NCI-H2196 treated with DMSO at 0.1 percent for 48 hours (cell line): ENCODE measurements at regions not wholly inside any gene's neighbourhood (a gene's known extent, or its start where the extent isn't known, plus 50 kb on each side); places are given as distances from the start of the nearest gene placed in this dataset.
"Not testable (repeated sequence)": the region's sequence is repeated elsewhere in the genome, so short reads cannot be mapped to it uniquely, and the experiment has no call there.

Experiments used
- DNase-seq: peaks from one replicate; lab custom pipeline; 2025; ENCODE audit not compliant: unreplicated experiment; lab: John Stamatoyannopoulos, UW

DNA sequence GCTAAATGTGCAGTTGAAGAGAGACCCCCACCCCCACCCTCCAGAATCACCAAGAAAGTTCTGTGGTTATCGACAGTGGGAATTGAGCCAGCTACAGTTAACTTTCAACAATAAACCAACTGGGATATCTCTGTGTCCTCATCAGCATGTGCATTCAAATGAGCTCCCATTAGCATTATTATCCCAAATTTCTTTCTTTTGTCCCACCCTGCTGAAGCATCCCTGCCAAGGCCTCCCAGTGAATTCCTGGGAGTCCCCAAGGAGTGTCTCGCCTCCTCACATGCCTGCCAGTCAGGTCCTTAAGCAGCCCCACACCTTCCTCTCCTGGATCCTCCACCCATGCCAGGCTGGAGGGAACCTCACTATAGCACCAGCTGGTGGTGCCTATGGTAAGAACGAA, 422.1 kb upstream of the HNRNPA3 start:
- no peak for DNase-seq

DNA sequence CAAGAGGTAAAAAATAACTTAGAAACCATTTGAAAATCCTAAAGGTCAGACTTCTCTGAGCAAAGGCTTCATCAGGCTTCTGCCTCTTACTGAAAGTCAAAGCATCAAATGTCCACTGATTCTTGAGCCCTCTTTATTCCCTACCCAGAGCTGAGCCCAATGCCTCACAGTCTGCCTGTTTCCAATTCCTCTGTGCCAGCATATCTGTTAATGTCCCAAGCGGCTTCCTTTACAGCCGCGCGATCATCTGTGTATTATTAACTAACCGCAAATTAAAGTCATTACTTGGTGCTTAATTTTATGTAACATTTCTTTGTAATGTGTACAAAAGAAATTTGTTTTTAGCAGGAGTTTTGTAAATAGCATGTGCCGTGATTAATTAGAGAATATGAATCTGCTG, 418.8 kb upstream of the HNRNPA3 start:
- DNase-seq: no peak

DNA sequence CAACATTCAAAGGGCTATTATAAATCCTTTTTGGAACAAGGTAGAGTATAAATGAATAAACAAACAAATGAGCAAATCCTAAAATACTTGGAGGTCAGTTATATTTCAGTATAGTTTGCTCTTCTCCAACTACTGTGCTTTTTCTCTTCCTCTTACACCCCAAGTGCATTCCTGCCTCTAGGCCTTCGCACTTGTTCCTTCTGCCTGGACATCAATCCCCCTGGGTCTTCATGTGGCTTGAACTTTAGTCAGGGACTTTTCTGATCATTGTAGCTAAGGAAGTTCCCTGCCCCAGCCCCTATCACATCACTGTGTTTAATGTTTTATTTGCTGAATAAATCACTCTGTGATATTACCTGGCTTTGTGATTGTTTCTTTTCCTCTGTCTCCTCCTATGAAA, 418.2 kb upstream of the HNRNPA3 start:
- DNase-seq: no peak

DNA sequence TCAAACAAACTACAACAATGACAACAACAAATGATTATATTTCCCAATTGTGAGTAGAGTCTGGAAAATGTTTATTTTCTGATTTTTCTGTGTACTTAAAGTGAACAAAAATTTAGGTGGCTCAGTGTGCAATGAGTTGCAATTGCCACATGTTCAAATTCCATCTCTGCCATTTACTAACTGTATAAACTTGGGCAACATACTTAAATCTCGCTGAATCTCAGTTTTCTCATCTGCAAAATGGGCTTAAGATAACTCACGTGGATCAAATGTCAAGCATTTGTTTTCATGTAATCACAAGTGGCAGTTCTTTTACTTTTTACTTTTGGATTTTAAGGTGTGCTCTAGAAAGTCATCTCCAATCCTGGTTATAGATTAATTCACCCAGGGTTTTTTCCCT, 416.8 kb upstream of the HNRNPA3 start:
- DNase-seq: no peak

DNA sequence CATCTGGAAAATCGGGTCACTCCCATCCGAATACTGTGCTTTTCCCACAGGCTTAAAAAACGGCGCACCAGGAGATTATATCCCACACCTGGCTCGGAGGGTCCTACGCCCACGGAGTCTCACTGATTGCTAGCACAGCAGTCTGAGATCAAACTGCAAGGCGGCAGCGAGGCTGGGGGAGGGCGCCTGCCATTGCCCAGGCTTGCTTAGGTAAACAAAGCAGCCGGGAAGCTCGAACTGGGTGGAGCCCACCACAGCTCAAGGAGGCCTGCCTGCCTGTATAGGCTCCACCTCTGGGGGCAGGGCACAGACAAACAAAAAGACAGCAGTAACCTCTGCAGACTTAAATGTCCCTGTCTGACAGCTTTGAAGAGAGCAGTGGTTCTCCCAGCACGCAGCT, 415.9 kb upstream of the HNRNPA3 start:
- DNase-seq: not testable (repeated sequence)

DNA sequence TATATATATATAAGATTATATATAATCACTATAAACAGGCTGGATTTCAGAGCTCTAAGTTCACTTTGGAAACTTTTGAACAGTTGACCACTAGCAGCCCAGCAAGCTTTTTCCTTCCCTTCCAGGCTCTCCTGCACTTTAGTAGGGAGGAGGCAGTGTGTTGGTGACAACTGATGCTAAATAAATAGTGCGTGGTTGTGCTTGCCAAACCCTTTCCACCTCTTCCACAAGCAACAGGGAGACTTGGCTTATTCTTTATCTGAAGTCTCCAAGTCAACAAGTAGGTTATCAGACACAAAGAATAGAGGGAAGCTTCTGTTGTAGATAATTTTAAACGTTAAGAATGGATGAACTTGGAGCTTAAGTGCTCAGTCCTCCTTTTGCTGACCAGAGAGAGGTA, 408.2 kb upstream of the HNRNPA3 start:
- DNase-seq: peak; percentile 39

DNA sequence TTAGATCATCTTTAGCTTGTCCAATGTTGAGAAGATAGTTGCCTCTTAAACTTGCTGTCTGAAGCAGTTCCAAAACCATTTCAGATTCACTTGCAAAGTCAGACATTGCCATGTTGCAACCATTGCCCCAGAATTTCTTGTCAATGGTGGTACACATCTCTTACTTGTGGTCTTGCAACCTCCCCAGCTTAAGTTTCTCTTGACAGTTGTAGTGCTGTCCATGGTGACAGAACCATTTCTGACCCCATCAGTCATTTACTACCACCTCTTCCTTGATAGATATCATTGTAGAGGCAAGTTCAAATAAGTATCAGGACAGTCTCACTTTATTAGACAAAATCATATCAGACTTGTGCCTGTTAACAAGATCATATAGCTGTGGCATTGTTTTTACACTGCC, 407.2 kb upstream of the HNRNPA3 start:
- DNase-seq: no peak

DNA sequence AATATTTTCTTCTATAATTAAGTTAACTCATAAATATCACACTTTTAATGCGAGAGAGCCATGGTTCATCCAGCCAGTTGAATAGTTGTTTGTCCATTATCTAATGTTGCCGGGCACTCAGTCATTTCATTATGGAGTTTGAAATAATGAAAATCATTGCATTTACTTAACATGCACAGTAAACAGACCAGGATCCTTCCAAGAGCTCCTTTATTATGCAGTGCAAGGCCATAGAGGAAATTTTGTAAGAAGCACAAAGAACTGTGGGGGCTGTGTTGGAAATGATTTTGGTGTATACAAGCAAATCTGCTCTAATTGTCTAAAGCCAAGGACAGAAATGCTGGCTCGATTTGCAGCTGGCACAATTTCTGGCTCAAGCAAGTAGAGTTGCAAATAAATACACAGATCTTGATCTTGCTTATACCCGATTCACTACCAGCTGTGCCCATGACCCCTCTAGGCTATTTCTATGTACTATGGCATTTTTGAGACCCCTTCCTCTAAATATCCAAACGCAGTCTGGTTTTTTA, 400.3 kb upstream of the HNRNPA3 start:
- DNase-seq: no peak

DNA sequence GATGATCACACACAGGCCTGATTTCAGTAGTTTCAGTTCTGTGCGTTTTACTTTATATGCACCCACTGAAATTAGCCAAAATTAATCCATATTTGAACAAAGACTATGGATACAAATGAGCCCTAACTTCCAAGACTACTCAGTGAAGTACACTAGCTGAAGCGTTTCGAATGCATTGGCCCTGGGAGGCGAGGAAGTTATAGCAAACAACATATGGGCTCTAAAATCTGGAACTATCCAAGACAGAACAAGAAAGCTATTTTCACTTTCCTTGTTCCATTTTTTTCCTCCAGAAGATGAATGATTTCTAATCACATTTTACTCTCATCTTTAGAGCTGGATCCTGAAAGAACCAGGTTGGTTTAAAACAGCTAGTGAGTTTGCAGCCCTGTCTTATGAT, 399.4 kb upstream of the HNRNPA3 start:
- no peak for DNase-seq

DNA sequence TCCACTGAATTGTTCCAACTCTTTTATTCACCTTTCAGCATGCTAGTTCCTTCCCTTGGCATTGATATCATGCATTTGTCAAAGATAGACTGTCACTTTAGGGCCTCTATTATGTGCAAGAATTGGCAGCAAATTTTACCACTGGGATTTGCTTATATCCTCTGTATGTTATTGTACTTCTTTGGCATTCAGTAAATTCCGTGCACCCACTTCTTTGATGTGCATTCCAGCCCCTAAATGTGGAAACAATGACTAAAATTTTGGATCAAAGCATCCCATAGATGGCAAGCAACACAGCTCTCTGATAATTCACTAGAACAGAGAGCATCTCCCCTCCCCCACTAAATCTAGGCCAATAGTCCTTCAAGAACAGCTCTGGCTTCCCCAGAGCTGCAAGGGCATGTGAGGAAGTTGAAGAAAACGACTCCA, 399.0 kb upstream of the HNRNPA3 start:
- no peak for DNase-seq

DNA sequence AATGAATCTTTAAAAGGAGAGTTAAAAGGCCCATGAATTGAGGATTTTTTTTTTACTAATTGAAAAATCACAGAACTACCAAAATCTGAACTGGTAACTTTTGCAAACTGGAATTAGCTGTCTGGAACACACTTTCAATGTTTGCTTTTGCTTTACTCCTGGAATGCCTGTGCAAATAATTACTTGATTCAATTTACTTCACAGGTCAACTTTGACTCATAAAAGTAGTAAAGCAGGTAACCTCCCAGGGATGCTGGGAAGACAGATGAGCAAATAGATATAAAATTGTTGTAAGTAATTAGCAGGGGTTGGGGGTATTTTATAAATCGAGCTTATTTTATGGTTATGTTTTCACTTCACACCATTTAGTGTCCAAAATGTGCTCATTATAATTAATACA, 398.3 kb upstream of the HNRNPA3 start:
- no peak for DNase-seq

DNA sequence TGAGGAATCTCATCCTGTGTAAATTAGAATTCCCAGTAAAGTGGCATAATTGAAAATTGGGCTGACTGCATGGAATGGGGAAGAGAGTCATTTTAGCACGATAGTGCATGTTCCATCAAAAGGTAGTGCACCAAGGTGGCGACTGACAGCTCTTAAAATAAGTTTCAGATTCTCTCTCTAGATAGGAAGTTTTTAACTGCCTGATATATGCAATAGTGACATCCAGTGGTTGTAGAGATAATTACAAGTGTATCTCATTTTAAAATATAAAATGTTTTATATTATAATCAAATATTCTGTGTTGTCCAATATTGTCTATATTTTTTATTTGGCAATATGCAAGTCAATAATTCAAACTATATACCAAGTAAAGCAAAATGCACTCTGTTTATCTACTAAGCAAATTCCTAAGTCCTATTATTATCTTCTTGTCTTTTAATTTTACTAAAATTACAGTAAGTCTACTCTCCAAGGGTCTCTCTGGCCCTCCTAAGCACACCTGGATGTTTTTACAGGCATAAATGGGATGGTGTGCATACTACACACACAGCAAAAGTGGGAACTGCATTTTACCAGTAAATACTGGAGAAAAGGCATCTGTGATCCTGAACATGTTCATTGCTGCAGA, 397.7 kb upstream of the HNRNPA3 start:
- DNase-seq: peak; percentile 57

DNA sequence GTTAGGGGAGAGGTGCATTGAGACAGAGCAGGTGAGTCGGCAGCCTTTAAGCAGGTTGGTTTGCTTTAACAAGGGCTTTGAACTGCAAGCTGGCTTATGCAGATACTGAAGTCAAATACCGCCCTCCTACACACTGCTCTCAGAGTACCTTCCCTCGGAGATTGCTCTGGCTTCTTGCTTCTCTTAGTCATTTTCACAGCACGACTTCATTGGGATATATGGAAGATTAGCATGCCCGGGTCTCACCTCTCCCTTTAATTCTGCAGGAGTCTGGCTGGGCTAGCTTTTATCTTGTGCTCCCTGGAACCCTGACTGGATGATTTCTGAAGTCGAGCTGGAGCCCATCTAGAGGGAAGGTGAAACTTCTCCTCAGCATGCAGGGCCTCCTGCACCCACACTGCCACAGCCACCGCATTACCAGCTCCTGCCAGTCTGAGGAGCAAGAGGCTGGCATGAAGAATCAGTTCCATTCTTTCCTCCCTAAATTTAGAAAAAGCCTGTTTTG, 395.5 kb upstream of the HNRNPA3 start:
- DNase-seq: peak; percentile 13

DNA sequence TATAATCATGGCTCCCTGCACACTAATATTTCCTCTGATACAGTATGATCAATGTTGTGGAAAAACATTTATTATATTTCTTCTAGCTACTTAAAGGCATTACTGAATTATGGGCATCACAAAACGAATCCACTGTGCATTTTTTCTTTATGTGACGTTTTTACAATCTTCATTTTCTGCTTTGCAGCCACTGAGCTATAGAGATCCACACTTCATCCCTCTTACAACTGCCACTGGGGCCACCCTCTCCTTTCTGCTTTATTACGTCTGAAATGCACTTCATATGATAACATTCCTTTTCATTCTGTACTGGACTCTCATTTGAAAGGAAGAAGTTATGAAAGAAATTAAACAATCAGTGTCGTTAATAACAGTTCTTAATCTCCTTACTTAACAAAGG, 394.5 kb upstream of the HNRNPA3 start:
- no peak for DNase-seq

DNA sequence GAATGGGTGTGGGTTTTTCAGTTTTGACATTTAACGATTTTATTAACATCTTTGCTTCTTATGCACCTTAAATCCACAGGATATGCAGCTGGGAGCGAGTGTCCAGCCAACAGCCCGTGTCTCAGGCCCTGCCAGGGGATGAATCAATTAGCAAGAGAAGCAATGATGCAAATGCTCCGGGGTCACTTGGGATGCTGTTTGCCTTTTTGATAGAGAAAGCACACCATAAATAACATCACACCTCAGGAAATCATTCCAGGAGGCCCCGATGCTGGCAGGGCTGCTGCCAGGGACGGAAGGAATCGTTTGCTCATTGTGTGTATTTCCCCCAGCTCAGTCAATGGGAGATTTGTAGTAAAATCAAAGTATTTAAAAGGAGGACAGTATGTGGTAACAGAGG, 394.0 kb upstream of the HNRNPA3 start:
- DNase-seq: no peak

DNA sequence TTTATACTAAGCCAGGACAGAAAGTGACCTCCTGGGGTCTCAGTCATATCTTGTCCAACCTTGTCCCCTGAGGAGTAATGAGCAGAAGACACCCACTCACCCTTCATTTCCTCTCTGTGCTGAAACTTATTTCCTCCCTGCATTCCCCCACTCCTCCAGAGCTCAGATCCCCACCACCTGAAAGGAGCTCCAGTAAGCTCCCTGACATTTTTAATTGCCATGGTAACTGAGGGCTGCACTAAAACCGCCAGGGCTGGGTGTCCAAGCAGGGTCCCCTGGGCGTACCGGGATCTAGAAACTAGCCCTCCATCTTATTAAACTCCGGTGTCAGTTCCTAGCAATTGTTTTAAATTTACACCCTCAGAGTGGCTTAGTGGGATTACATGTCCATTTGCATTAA, 393.3 kb upstream of the HNRNPA3 start:
- no peak for DNase-seq

DNA sequence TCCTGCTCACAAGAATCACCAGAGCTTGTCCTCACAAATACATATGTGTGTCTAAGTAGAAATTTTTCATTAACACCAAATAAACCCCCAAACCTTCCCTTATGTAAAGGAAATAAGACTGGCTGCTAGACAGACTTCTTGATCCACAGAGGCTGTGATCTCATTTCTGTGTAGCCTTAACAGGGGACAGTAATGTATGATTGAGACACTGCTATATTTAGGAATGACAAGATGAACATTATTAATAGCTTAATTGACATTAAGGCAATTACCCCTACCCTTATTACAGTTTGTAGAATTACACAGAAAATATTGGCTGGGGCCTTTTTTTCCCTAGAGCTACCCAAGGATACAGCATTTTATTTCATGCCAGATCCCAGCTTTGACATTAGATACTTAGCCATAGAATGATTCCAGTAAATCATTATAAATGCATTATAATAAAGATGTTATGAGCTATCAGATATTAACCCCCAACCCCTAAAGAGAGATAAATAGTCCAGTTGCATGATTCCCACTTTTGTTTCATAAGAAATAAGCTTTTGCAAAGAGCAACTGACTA, 392.1 kb upstream of the HNRNPA3 start:
- DNase-seq: no peak

DNA sequence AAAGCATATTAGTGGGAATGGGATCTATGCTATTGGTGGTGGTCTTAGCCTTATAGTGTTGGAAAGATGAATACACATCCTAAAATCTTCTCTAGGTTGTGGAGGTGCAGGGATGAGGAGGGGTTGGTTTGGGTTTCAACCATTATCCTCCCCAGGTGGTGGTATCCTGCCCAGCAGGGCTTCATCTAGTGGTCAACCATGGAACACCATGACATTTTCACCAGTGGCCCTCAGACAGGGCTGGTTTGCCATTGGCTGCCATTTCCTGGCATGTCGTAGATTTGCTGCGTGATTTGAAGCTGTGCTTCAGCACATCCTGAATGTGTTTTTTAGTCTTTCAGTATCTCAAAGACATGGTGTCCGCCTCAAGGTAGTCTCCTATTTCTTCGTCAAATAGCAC, 391.2 kb upstream of the HNRNPA3 start:
- no peak for DNase-seq

DNA sequence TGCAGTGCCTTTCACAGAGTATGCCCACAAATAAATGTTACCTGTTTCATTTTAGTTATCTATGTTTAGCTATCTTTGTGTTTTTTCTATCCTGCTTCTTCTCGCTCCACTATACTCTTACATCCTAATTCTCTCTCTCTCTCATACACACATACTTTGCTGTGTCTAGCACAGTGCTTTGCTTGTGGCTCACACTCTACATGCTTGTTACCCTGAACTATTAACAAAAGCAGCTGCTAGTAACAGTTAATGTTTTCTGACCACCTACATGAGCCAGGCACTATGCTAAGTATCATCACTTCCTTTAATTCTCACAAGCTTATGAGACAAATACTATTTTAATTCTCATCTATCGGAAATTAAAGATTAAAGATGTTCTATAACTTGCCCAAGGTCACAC, 390.5 kb upstream of the HNRNPA3 start:
- DNase-seq: no peak

DNA sequence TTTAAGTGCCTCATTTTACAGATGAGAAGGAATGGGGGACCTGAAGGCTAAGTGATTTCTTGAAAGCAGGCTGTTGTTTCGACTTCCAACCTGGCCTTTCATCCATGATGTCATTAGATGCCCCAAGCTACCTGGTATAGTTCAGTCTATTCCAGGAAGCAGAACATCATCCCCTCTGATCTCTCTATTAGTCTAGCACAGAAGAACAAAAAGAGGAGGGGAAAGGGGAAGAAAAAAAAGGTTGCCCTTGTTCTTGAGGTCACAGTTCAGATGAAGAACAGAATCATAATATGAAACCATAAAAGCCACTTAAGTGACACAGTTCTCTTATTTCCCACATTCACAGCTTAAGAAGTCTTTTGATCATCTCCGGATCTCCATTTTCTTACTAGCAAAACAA, 386.2 kb upstream of the HNRNPA3 start:
- DNase-seq: no peak

DNA sequence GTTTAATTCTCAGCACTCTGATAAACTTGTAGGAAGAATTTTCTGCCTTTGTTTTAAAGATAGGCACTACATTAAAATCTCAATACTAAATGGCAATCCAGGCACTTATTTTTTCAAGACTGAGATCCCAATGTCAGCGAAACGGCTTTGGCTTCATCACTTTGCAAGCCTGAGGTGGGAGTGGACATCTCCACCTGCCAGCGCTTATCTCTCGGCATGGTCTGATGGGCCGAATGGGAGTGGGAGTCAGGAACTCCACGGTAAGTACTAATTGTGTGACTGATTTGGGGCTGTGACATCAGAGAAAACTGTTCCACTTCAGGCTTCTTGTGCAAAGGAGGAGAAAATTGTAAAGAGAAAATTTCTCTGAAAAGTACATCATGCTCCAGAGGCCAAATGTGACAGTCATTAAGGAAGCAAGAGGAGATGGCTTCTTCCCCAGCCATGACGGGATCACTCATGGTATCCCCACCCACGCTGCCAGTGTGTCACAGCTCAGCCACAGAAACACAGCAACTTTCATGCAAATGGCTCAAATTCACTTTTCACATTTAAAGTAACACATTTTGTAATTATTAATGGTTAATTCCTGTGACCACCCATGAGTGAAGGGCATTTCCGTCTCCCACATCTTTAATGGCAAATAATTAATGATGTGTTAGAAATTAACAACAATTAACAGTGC, 385.5 kb upstream of the HNRNPA3 start:
- no peak for DNase-seq

DNA sequence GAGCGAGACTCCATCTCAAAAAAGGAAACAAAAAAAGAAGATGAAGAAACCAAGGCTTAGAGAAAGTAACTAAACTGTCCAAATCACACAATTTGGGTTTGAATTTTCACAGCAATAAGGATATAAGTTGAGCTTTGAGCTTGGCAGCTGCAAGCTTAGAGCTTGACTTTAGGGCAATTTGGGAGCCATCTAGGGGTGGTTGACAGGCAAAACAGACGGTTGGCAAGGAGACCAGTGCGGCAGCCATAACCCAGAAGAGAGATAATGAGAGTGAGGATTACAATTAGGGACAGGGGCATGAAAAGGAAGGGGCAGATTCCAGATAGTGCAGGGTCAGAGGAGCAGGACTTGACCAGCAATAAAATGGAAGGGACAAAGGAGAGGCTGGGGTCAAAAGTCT, 382.2 kb upstream of the HNRNPA3 start:
- no peak for DNase-seq
